B cell (primary cell): ENCODE measurements at regions not wholly inside any gene's neighbourhood (a gene's known extent, or its start where the extent isn't known, plus 50 kb on each side); places are given as distances from the start of the nearest gene placed in this dataset.

Experiments
- ATAC-seq: fragments of 200-7000 bp; cut with Tn5 transposase; one replicate; pipeline ENCODE4 v1.10.0; 2021; ENCODE audit warnings: low read depth, mild to moderate bottlenecking, moderate number of reproducible peaks, moderate library complexity
- CTCF ChIA-PET: fragments of 350-600 bp; sonication (Branson Sonifier 250); formaldehyde crosslinking; loops from one replicate; lab custom pipeline; 2021; ENCODE audit warnings: antibody characterized with exemption, inconsistent platforms; lab: Charles Lee
- POLR2A ChIA-PET: fragments of 350-600 bp; sonication (Branson Sonifier 250); formaldehyde crosslinking; loops from one replicate; lab custom pipeline; 2021; ENCODE audit warnings: antibody characterized with exemption; lab: Charles Lee
- DNase-seq: peaks from one replicate; pipeline ENCODE4 v3.0.0; 2013
- H2AFZ ChIP-seq: 2 replicates; pipeline ENCODE4 v1.6.1; 2012; ENCODE audit warnings: mild to moderate bottlenecking, low read depth, low read length; ENCODE audit not compliant: insufficient read depth, poor library complexity, severe bottlenecking
- H3K27ac ChIP-seq, 2 donors: 1 replicate in 1 of 2; 2 replicates in 1 of 2; pipeline ENCODE4 v1.5.1; 2012 to 2013; ENCODE audit warnings: low read length in 2 of 2, mild to moderate bottlenecking in 2 of 2, moderate library complexity in 1 of 2
- H3K27me3 ChIP-seq, 4 experiments: fragments of 200-600 bp in 1 of 4; sonication (generic) in 1 of 4; replicated peaks in 1 of 4; 1 replicate in 2 of 4; 2 replicates in 2 of 4; pipeline versions ENCODE4 v1.6.1 to v1.7.0; 2013 to 2016; ENCODE audit warnings: low read length in 3 of 4, mild to moderate bottlenecking in 2 of 4, mixed read lengths in 1 of 4, moderate library complexity in 1 of 4; ENCODE audit not compliant: insufficient read depth in 4 of 4, control insufficient read depth in 3 of 4; ENCODE audit errors: control extremely low read depth in 1 of 4
- H3K36me3 ChIP-seq, 2 experiments: replicated peaks in 1 of 2; 1 replicate in 1 of 2; 2 replicates in 1 of 2; pipeline versions ENCODE4 v1.6.1 to v1.7.1; 2013; ENCODE audit warnings: low read length in 1 of 2; ENCODE audit not compliant: insufficient read depth in 2 of 2, control insufficient read depth in 1 of 2; ENCODE audit errors: control extremely low read depth in 1 of 2, extremely low read depth in 1 of 2
- H3K4me1 ChIP-seq, 2 donors: fragments of 200-600 bp in 1 of 2; sonication (generic) in 1 of 2; 1 replicate in 1 of 2; 2 replicates in 1 of 2; pipeline versions ENCODE4 v1.5.1 to v1.6.1; 2013 to 2017; ENCODE audit warnings: low read length in 2 of 2; ENCODE audit not compliant: control insufficient read depth in 2 of 2, insufficient read depth in 2 of 2
- H3K4me2 ChIP-seq: replicated peaks from 2 replicates; pipeline ENCODE3; 2012; ENCODE audit warnings: mild to moderate bottlenecking, low read depth, low read length; ENCODE audit not compliant: poor library complexity, severe bottlenecking
- H3K4me3 ChIP-seq, 5 experiments: fragments of 200-600 bp in 1 of 5; sonication (generic) in 1 of 5; 1 replicate in 3 of 5; 2 replicates in 2 of 5; pipeline versions ENCODE4 v1.5.1 to v1.7.0; 2011 to 2016; ENCODE audit warnings: low read length in 4 of 5, mild to moderate bottlenecking in 4 of 5, low read depth in 2 of 5, control low read depth in 1 of 5, moderate library complexity in 1 of 5; ENCODE audit not compliant: insufficient read depth in 1 of 5; ENCODE audit errors: control extremely low read depth in 1 of 5, extremely low read depth in 1 of 5
- H3K79me2 ChIP-seq: fragments of 200-600 bp; sonication (generic); one replicate; pipeline ENCODE4 v1.6.0; 2016; ENCODE audit warnings: low read length; ENCODE audit not compliant: control insufficient read depth, insufficient read depth
- H3K9ac ChIP-seq: fragments of 200-600 bp; sonication (generic); 2 replicates; pipeline ENCODE4 v1.6.1; 2017; ENCODE audit warnings: mild to moderate bottlenecking, low read length, moderate library complexity
- H3K9me3 ChIP-seq, 3 donors: one replicate each; pipeline versions ENCODE4 v1.6.1 to v1.7.1; 2013; ENCODE audit warnings: low read length in 2 of 3; ENCODE audit not compliant: control insufficient read depth in 2 of 3, insufficient read depth in 1 of 3; ENCODE audit errors: control extremely low read depth in 1 of 3
- H4K20me1 ChIP-seq: 2 replicates; pipeline ENCODE4 v1.6.0; 2012; ENCODE audit warnings: mild to moderate bottlenecking, low read length; ENCODE audit not compliant: insufficient read depth, control insufficient read depth, poor library complexity, severe bottlenecking
- H3K27ac Mint-ChIP-seq: one replicate; pipeline ENCODE4 v1.8.0; 2021; ENCODE audit warnings: mixed read lengths
- H3K27me3 Mint-ChIP-seq: one replicate; pipeline ENCODE4 v1.8.0; 2021; ENCODE audit warnings: mixed read lengths
- H3K4me1 Mint-ChIP-seq: one replicate; pipeline ENCODE4 v1.8.0; 2021; ENCODE audit warnings: mixed read lengths
- H3K4me3 Mint-ChIP-seq: one replicate; pipeline ENCODE4 v1.8.0; 2021; ENCODE audit warnings: mixed read lengths
- H3K9me3 Mint-ChIP-seq: one replicate; pipeline ENCODE4 v1.8.0; 2022; ENCODE audit warnings: mixed read lengths; ENCODE audit not compliant: insufficient read depth
- CTCF ChIP-seq: fragments of 200-600 bp; IDR thresholded peaks from one replicate; pipeline ENCODE4 v1.8.0; 2022; ENCODE audit warnings: antibody characterized with exemption, mild to moderate bottlenecking
- EZH2 ChIP-seq: IDR thresholded peaks from 2 replicates; pipeline ENCODE4 v1.6.1; 2012; ENCODE audit warnings: borderline replicate concordance, low read depth, mild to moderate bottlenecking, moderate library complexity, low read length; ENCODE audit not compliant: insufficient read depth, poor library complexity, severe bottlenecking
- WGBS: methylation state at CpG from one replicate; pipeline ENCODE4 v1.1.5; 2013; ENCODE audit warnings: missing lambda C conversion rate; ENCODE audit not compliant: insufficient coverage; 5-methylcytosine and 5-hydroxymethylcytosine counted together
- intact Hi-C: fragments of 100-400 bp; cut with micrococcal nuclease; formaldehyde crosslinking; loops from one replicate; pipeline ENCODE4 v1.10.0; 2022

GRCh38 chr9:71368157-71368556 lies 246.7 kb upstream of the TRPM3 start:
- H3K4me1 Mint-ChIP-seq, result no peaks in the 10 kb centered on the region
- peaks cover 6% of the 10 kb centered on the region for H3K27me3 Mint-ChIP-seq
- POLR2A ChIA-PET, result no interaction called here
- no peak overlapping the region for H3K27ac Mint-ChIP-seq
- no peaks in the 10 kb centered on the region for H3K4me1 ChIP-seq
- CTCF ChIA-PET, result no interaction called here
- WGBS, result no CpG with 5 or more reads among the region's 1 CpG
- DNase-seq (no peak), ATAC-seq (no peak)
- H3K36me3 ChIP-seq, result no peaks in the 10 kb centered on the region
- no peaks in the 10 kb centered on the region for H4K20me1 ChIP-seq
- intact Hi-C loops, result no loop called here
- H2AFZ ChIP-seq, result no peak overlapping the region
- no peak overlapping the region for H3K9ac ChIP-seq
- no peak overlapping the region for H3K4me3 Mint-ChIP-seq
- no peak overlapping the region for H3K4me2 ChIP-seq
- H3K27ac ChIP-seq, result no peak overlapping the region
- H3K9me3 Mint-ChIP-seq, result peaks cover 3% of the 10 kb centered on the region
- H3K27me3 ChIP-seq, result no peaks in the 10 kb centered on the region
- no peak overlapping the region for H3K4me3 ChIP-seq
- no peak for TF ChIP-seq CTCF
- no peak for TF ChIP-seq EZH2
- H3K9me3 ChIP-seq, result no peaks in the 10 kb centered on the region
- H3K79me2 ChIP-seq, result no peaks in the 10 kb centered on the region

GRCh38 chr9:71364186-71364955 lies 242.9 kb upstream of the TRPM3 start:
- intact Hi-C loops, result no loop called here
- no peak for DNase-seq
- no peak for TF ChIP-seq EZH2
- TF ChIP-seq CTCF, result no peak
- Histone ChIP-seq H3K27me3 (no peaks in the 10 kb centered on the region), H4K20me1 (no peaks in the 10 kb centered on the region), H3K9me3 (no peaks in the 10 kb centered on the region), H3K4me1 (no peaks in the 10 kb centered on the region), H2AFZ (no peak overlapping the region), H3K4me3 (no peak overlapping the region), H3K9ac (no peak overlapping the region), H3K4me2 (no peak overlapping the region), H3K79me2 (no peaks in the 10 kb centered on the region), H3K36me3 (no peaks in the 10 kb centered on the region), H3K27ac (no peak overlapping the region)
- WGBS, result no CpG with 5 or more reads among the region's 2 CpGs
- no peak for ATAC-seq
- ChIA-PET CTCF (interaction anchor here (1.0 kb wide), 1 partner anchor 10 kb away, joined by 3 read pairs; no protein-coding TSS in a partner anchor), POLR2A (no interaction called here)
- Mint-ChIP-seq H3K9me3 (no peaks in the 10 kb centered on the region), H3K4me3 (no peak overlapping the region), H3K27ac (no peak overlapping the region), H3K27me3 (no peaks in the 10 kb centered on the region), H3K4me1 (no peaks in the 10 kb centered on the region)
